Transverse colon (tissue), 4 donors: ENCODE measurements at regions not wholly inside any gene's neighbourhood (a gene's known extent, or its start where the extent isn't known, plus 50 kb on each side); places are given as distances from the start of the nearest gene placed in this dataset.

Experiments
- DNase-seq: peaks from one replicate; pipeline ENCODE4 v3.0.0-alpha.2; 2019
- H3K27ac ChIP-seq, 4 donors: fragments of 200-600 bp; sonication (generic); 2 replicates each; pipeline ENCODE4 v1.5.1; 2016 to 2018; ENCODE audit warnings: inconsistent platforms in 4 of 4
- H3K27me3 ChIP-seq: fragments of 200-600 bp; sonication (generic); 2 replicates; pipeline ENCODE4 v1.5.1; 2017; ENCODE audit warnings: inconsistent platforms
- H3K36me3 ChIP-seq, 4 donors: fragments of 200-600 bp; sonication (generic); 2 replicates each; pipeline ENCODE4 v1.5.1; 2017 to 2019; ENCODE audit warnings: inconsistent platforms in 4 of 4
- H3K4me1 ChIP-seq, 4 donors: fragments of 200-600 bp; sonication (generic); 2 replicates each; pipeline ENCODE4 v1.5.1; 2017 to 2020; ENCODE audit warnings: inconsistent platforms in 4 of 4
- H3K4me3 ChIP-seq, 4 donors: fragments of 200-600 bp; sonication (generic); 1 replicate in 1 of 4; 2 replicates in 3 of 4; pipeline versions ENCODE4 v1.5.1 to v1.6.1; 2017 to 2019; ENCODE audit warnings: inconsistent platforms in 4 of 4
- H3K9me3 ChIP-seq, 2 donors: fragments of 200-600 bp; sonication (generic); 2 replicates each; pipeline ENCODE4 v1.5.1; 2017 to 2019; ENCODE audit warnings: inconsistent platforms in 2 of 2
- EP300 ChIP-seq: sonication (generic); formaldehyde crosslinking; IDR thresholded peaks from one replicate; pipeline ENCODE4 v1.6.1; 2017; ENCODE audit warnings: antibody characterized with exemption, low read depth
- POLR2A ChIP-seq: fragments of 450-650 bp; IDR thresholded peaks from one replicate; pipeline ENCODE4 v1.6.1; 2016; ENCODE audit warnings: antibody characterized with exemption, mild to moderate bottlenecking, moderate library complexity
- POLR2AphosphoS5 ChIP-seq, 3 donors: sonication (generic); formaldehyde crosslinking; IDR thresholded peaks; one replicate each; pipeline ENCODE4 v1.6.1; 2016; ENCODE audit warnings: antibody characterized with exemption in 3 of 3
- WGBS, 2 donors: methylation state at CpG; one replicate each; pipeline ENCODE4 v1.1.5; 2018; ENCODE audit warnings: low coverage in 1 of 2; 5-methylcytosine and 5-hydroxymethylcytosine counted together
- in situ Hi-C, 4 donors: fragments of 200-750 bp; cut with MboI; loops; one replicate each; pipeline versions ENCODE4 v1.15.0 to v1.15.1; 2017; ENCODE audit warnings: low sequenced_read_pairs in 3 of 4, low pct_ligation_motif_present in 1 of 4, low pct_unique_long_range_greater_than_20kb in 1 of 4
- intact Hi-C: fragments of 100-400 bp; cut with DNase I; formaldehyde crosslinking; loops from one replicate; pipeline ENCODE4 v1.15.1; 2023; ENCODE audit warnings: low total_unique reads
- TF ChIP-seq, protein P1 (sequence below), 5 experiments: fragments of 200-600 bp in 3 of 5; fragments of 450-650 bp in 2 of 5; sonication (generic) in 3 of 5; IDR thresholded peaks; 1 replicate in 2 of 5; 2 replicates in 3 of 5; pipeline ENCODE4 v1.5.1; 2016 to 2017; ENCODE audit warnings: antibody characterized with exemption in 5 of 5, inconsistent platforms in 3 of 5, mild to moderate bottlenecking in 2 of 5, moderate library complexity in 1 of 5

DNA sequence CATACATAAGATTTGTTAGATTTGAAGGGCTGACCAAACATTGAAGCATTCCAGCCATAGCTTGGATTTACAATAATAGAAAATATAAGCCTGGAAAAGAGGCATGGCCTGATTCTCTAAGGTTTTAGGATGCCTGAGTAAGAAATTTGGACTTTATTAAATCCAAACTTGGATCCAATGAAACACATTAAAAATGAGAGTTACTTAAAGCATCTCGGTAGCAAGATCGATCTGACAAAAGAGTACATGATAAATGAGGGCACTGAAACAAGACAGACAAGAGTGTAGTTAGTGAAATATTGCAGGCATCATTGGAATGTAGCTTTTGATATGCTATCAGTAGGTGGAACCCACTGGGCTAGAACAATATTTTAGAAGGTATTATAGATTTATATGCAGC, 855.7 kb upstream of the DPPA4 start:
- Histone ChIP-seq H3K36me3 (no peaks in the 10 kb centered on the region), H3K27ac (no peak overlapping the region), H3K9me3 (peaks cover 0 to 3% of the 10 kb centered on the region in 2 donors), H3K4me3 (no peak overlapping the region), H3K4me1 (no peaks in the 10 kb centered on the region), H3K27me3 (no peaks in the 10 kb centered on the region)
- no peak for TF ChIP-seq POLR2A
- no peak for TF ChIP-seq EP300
- TF ChIP-seq POLR2AphosphoS5 (IDR thresholded peaks at IDR 0.05), result no peak
- TF ChIP-seq, protein P1, sequence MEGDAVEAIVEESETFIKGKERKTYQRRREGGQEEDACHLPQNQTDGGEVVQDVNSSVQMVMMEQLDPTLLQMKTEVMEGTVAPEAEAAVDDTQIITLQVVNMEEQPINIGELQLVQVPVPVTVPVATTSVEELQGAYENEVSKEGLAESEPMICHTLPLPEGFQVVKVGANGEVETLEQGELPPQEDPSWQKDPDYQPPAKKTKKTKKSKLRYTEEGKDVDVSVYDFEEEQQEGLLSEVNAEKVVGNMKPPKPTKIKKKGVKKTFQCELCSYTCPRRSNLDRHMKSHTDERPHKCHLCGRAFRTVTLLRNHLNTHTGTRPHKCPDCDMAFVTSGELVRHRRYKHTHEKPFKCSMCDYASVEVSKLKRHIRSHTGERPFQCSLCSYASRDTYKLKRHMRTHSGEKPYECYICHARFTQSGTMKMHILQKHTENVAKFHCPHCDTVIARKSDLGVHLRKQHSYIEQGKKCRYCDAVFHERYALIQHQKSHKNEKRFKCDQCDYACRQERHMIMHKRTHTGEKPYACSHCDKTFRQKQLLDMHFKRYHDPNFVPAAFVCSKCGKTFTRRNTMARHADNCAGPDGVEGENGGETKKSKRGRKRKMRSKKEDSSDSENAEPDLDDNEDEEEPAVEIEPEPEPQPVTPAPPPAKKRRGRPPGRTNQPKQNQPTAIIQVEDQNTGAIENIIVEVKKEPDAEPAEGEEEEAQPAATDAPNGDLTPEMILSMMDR (IDR thresholded peaks at IDR 0.05), result no peak
- no peak for DNase-seq
- intact Hi-C loops, result no loop called here
- in situ Hi-C loops, result no loop called here
- WGBS, 2 donors, result 69 to 78% methylated on average over 2 of the region's 2 CpGs

DNA sequence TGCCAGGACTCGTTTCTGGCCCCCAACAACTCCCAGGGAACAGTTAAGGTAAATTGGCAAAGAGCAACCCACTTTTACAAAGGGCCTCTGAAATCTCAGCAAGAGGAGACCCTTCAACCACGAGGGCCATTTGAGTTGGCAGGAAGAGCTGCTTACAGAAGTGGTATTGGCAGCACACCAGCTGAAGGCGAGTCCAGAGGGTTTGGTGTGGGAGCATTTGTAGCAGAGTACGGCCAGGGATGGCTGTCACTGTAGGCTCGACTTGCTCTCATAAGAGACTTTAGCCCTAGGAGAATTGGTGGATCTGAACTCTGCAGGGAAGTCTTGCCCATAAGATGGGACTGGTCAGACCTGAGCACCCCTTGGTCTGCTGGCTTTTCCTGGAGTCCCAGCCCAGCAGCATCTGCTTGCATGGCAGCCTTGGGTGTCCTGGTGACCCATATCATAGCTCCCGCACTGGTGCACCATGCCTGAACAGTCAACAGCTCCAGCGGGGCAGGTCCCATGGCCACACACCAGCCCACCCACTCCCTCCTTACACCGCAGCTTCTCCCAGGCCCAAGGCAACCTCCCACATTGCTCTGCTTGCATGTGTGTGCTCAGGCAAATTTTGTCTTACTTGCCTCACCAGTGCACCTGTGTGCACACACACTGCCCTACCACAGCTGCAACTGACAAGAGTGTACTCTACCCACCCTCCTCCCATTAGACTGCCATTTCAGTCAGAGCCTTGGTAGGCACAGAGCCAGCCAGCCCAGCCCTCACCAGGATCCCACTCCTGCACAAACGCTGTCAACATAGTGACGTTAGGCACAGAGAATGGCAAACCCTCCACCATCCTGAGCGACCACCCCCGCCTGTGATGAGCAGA, 861.6 kb upstream of the DPPA4 start:
- intact Hi-C loops, result no loop called here
- peaks cover 0 to 4% of the 10 kb centered on the region in 2 donors for H3K9me3 ChIP-seq
- no peaks in the 10 kb centered on the region for H3K4me1 ChIP-seq
- WGBS, 2 donors, result 66 to 88% methylated on average over 5 to 12 of the region's 12 CpGs
- no peak for DNase-seq
- in situ Hi-C loops, result no loop called here
- H3K36me3 ChIP-seq, result no peaks in the 10 kb centered on the region
- TF ChIP-seq, protein P1 (IDR thresholded peaks at IDR 0.05), result no peak
- no peak for TF ChIP-seq EP300
- TF ChIP-seq POLR2A, result no peak
- no peak for TF ChIP-seq POLR2AphosphoS5 (IDR thresholded peaks at IDR 0.05)
- no peaks in the 10 kb centered on the region for H3K27me3 ChIP-seq
- H3K27ac ChIP-seq, result no peak overlapping the region
- no peak overlapping the region for H3K4me3 ChIP-seq

DNA sequence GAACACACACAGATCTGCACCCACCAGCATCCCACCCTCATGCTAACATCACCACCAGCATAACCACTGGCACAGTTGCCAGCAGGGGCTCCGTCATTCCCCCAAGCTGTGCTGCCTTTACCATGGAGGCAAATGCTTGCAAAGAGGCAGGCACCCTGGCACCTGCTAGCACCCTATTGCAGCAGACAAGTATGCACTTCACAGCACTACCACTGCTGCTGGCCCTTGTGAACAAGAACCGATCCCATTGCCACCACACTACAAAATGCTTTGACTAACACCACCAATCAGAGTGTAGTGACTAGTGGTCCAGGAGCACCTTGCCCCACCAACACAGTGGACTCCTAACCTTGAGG, 862.2 kb upstream of the DPPA4 start:
- Histone ChIP-seq H3K27ac (no peak overlapping the region), H3K4me3 (no peak overlapping the region), H3K9me3 (peaks cover 0 to 4% of the 10 kb centered on the region in 2 donors), H3K4me1 (no peaks in the 10 kb centered on the region), H3K36me3 (no peaks in the 10 kb centered on the region), H3K27me3 (no peaks in the 10 kb centered on the region)
- intact Hi-C loops (no loop called here), in situ Hi-C loops (no loop called here)
- TF ChIP-seq POLR2AphosphoS5 (IDR thresholded peaks at IDR 0.05) (no peak), EP300 (no peak), POLR2A (no peak)
- TF ChIP-seq, protein P1 (IDR thresholded peaks at IDR 0.05), result no peak
- 95% methylated on average over 2 of the region's 2 CpGs; no CpG with 5 or more reads in 1 of the 2 donors for WGBS, 2 donors
- no peak for DNase-seq

DNA sequence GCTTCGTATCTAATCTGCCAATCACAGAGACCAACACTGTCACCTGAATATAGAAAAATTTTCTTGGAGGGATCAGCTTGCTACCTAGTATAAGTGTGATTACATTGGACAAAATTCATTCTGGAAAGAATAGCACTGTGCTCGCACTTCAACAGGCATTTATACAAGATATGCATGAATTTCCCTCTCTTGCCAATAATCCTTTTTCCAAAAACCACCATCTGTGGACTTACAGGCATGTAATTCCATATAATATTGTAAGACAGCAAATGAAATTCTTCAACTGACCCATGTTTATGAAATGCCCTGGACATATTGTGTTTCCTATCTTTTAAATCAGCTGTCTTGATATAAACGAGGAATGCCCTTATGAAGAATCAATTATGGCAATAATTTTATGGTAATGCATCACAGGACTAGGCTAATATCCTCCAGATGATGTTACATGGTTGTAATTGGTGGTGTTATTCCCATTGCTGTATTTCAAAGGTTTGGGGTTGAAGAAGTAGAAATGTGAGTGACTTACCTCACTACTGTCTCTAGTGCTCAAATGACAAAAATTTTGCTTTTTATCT, 861.4 kb upstream of the NECTIN3 start:
- no peaks in the 10 kb centered on the region for H3K27me3 ChIP-seq
- no peak overlapping the region for H3K27ac ChIP-seq
- H3K9me3 ChIP-seq, result peaks cover 0 to 3% of the 10 kb centered on the region in 2 donors
- 61 to 67% methylated on average over 3 of the region's 3 CpGs for WGBS, 2 donors
- no peaks in the 10 kb centered on the region for H3K4me1 ChIP-seq
- H3K4me3 ChIP-seq, result no peak overlapping the region
- in situ Hi-C loops, result no loop called here
- H3K36me3 ChIP-seq, result no peaks in the 10 kb centered on the region
- intact Hi-C loops, result no loop called here
- no peak for DNase-seq
- TF ChIP-seq, protein P1 (IDR thresholded peaks at IDR 0.05), result no peak
- TF ChIP-seq EP300 (no peak), POLR2A (no peak), POLR2AphosphoS5 (IDR thresholded peaks at IDR 0.05) (no peak)
